Left ventricle myocardium superior (tissue), 1 donor: ENCODE measurements at regions not wholly inside any gene's neighbourhood (a gene's known extent, or its start where the extent isn't known, plus 50 kb on each side); places are given as distances from the start of the nearest gene placed in this dataset.

Experiments
- ATAC-seq: fragments of 200-7000 bp; cut with Tn5 transposase; one replicate; pipeline ENCODE4 v1.9.1; 2020; ENCODE audit warnings: mild to moderate bottlenecking, moderate library complexity
- DNase-seq: peaks from one replicate; pipeline ENCODE4 v3.0.0-alpha.2; 2020
- intact Hi-C: fragments of 100-400 bp; cut with micrococcal nuclease; formaldehyde crosslinking; loops from one replicate; pipeline ENCODE4 v1.11.0; 2022
- donor health status: DM: no; HTN: yes; CAD: no; lungs with severe emphysema.

- DNase-seq (no peak), ATAC-seq (no peak)
- intact Hi-C loops = no loop called here
Measured at GRCh38 chr1:5479876-5480646, 512.2 kb downstream of the NPHP4 start.

DNA sequence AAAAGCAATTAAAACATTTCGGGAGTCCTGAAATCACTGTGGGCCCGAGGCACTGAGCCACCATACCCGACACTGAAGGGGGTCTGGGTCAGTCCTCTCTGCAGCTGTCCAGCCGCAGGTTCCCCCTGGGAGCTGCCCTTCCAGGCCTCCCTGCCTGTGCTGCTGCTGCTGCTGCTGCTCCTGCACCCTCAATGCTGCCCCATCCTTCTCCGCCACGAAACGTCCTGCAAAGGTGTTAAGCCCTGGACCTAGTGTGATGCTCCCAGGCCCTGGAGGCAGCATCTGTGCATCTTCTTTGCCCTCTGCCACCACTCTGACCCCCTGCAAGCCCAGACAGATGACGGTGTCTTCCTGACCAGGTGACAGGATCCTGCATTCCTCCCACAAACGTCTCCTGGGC is 513.3 kb downstream of the NPHP4 start:
- intact Hi-C loops = no loop called here
- ATAC-seq (no peak), DNase-seq (no peak)

DNA sequence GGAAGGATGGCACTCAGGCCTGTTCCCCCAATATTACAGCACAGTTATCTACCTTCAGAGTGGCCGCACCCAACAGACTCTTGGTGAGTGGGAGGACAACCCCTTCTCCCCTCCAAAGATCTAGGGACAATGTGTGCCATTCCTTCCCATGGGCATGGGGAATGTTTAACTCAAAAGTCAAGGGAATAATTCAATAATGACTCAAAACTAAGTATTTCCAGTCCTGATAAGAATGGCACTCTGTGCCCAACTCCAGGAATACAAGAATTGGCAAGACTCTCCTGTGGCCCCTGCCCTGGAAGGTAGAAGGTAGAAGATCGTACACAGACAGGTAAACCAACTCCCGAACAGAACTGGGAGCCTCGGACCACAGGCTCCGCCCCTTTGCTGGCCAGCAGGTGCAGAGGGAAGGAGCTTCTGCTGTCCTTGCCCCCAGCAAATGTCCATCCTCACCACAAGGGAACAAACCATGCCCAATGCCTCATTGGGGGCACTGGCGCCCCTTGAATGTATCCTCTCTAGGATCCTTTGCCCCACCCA is 514.0 kb downstream of the NPHP4 start:
- intact Hi-C loops = no loop called here
- ATAC-seq = no peak
- DNase-seq = no peak

DNA sequence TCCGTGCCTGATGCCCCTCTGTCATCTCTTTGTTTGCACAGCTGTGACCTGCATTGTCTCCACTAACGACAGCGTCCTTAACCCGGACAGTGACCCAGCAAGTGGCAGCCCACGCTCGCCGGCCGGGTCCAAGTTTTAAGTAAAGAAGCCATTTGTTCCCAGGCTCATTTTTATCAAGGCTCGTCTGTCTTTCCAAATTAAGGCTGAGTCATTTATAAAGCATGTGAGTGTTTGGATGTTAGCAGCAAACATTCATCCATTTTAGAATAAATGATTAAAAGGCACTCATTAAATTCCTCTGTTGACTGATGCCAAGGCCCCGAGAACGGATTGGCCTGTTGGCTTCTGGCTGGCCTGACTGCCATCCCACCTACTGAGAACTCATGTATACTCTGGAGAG is 514.5 kb downstream of the NPHP4 start:
- ATAC-seq (no peak), DNase-seq (no peak)
- intact Hi-C loops = no loop called here

GRCh38 chr1:5475572-5475971 is 516.7 kb downstream of the NPHP4 start:
- intact Hi-C loops = no loop called here
- DNase-seq = no peak
- no peak for ATAC-seq

DNA sequence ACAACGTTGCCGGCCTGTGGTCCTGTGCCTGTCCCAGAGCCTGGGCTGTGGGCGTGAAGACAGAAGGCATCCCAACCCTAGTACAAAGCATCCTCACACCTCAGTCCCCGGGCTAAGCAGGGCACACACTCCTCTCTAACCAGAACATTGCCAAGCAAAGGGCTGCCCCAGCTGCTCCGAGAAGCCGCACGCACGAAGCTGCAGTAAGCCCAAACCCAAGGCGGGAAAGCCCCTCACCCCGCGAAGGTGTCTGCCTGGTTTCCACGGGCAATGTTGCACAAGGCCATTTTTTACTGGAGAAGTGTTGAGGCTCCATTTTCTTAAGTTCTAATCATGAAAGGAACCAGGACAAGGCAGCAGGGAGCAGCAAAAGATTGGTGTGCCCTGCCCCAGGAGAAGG is 519.0 kb downstream of the NPHP4 start:
- ATAC-seq = no peak

DNA sequence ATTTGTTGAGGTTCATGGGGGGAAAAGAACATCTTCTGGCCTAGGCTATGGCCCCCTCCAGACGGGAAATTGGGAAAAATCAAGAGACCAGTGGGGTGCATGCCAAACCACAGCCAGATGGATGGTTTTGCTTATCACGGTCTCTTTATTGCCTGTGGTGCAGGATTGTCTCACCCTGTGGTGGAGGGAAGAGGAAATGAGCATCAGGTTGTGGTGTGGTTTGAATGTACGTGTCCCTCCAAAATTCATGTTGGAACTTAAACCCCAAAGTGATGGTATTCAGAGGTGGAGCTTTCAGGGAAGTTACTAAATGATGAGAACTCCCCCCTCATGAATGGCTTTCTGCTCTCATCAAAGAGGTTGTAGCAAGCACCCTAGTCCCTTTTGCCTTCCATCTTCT is 525.7 kb downstream of the NPHP4 start:
- intact Hi-C loops = no loop called here
- ATAC-seq (no peak), DNase-seq (no peak)

More for the DNA sequence above, 519.0 kb downstream of the NPHP4 start:
- intact Hi-C loops = no loop called here
- DNase-seq = no peak

- ATAC-seq (no peak), DNase-seq (no peak)
- intact Hi-C loops = no loop called here
Measured at GRCh38 chr1:5465281-5465711, 526.9 kb downstream of the NPHP4 start.

- DNase-seq = no peak
- intact Hi-C loops = no loop called here
- ATAC-seq = no peak
Measured at GRCh38 chr1:5464366-5464765, 527.9 kb downstream of the NPHP4 start.

DNA sequence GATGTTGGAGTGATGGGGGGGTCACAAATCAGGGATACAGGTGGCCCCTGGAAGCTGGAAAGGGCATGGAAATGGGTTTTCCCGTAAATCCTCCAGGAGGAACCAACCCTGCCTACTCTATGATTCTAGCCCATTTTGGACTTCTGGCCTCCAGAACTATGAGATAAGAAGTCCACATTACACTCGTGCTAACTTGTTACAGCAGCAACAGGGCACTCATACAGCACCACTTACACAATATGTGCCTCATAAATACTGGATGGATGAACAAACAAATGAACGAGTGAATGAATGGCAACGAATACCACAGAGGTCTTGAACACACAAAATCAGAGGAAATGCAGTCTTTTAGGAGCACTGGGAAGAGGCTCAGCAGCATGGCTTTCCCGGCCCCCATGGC is 531.3 kb downstream of the NPHP4 start:
- ATAC-seq (no peak), DNase-seq (no peak)
- intact Hi-C loops = no loop called here

DNA sequence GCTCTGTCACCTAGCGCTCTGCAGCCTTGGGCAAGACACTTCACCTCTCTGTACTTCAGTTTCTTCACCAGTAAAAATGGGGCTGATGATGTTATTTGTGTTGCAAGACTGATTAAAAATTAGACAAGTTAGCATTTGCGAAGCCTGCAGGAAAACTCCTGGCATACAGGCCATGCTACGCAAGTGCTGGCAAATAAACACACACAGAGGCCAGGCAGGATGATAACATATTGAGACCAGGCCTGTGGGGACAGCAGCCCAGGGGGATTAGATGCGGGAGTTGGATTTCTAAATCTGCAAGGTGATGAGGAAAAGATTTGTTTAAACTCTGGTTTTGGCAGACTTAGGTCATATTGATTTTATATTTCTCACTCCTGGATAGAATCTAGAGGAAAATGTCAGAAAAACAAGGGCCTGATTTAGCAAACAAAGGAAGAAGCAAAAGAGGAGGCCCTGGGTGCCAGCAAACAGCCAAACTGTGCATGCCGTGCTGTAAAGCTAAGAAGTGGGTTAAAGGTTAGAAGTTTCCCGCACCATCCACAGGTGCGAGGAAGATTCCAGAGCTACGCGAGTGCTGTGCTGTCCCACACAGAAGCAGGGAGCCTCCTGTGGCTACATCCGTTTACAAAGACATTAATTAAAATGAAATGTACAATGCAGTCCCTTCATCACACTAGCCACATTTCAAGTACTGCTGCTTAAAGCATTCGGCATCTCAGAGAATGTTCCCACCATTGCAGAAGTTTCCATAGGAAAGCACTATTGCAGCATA is 532.2 kb downstream of the NPHP4 start:
- ATAC-seq (no peak), DNase-seq (no peak)
- intact Hi-C loops = no loop called here

GRCh38 chr1:5458248-5458647 is 534.0 kb downstream of the NPHP4 start:
- intact Hi-C loops = no loop called here
- ATAC-seq (no peak), DNase-seq (no peak)

GRCh38 chr1:5456090-5456811 is 536.0 kb downstream of the NPHP4 start:
- ATAC-seq = no peak
- DNase-seq = no peak
- intact Hi-C loops = no loop called here

GRCh38 chr1:5455651-5456050 is 536.6 kb downstream of the NPHP4 start:
- DNase-seq (no peak), ATAC-seq (no peak)
- intact Hi-C loops = no loop called here

- intact Hi-C loops = no loop called here
- DNase-seq = no peak
- no peak for ATAC-seq
Measured at GRCh38 chr1:5455056-5455455, 537.2 kb downstream of the NPHP4 start.

DNA sequence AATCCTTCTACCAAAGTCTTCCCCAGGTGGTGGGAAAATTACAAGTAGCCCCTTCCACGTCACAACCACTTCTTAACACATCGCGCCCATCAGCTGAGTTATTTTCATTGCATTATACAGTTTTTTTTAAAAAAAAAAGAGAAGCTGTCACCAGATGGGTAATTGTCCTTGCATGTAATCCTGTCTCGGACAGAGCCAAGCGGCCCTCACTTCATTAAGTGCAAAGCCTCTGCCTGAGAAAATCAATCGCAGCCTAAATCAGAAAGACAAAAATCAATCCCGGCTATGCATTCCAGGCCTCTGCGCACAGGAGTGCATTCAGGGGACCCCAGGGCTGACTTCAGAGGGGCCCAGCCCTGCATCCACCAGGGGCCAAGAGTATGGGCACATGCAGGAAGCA is 538.9 kb downstream of the NPHP4 start:
- DNase-seq (no peak), ATAC-seq (no peak)

GRCh38 chr1:5451671-5452070 is 540.6 kb downstream of the NPHP4 start:
- intact Hi-C loops = no loop called here
- ATAC-seq (no peak), DNase-seq (no peak)

More for the DNA sequence above, 538.9 kb downstream of the NPHP4 start:
- intact Hi-C loops = no loop called here

GRCh38 chr1:5448486-5448885 is 543.7 kb downstream of the NPHP4 start:
- intact Hi-C loops = no loop called here
- no peak for DNase-seq
- ATAC-seq = no peak

DNA sequence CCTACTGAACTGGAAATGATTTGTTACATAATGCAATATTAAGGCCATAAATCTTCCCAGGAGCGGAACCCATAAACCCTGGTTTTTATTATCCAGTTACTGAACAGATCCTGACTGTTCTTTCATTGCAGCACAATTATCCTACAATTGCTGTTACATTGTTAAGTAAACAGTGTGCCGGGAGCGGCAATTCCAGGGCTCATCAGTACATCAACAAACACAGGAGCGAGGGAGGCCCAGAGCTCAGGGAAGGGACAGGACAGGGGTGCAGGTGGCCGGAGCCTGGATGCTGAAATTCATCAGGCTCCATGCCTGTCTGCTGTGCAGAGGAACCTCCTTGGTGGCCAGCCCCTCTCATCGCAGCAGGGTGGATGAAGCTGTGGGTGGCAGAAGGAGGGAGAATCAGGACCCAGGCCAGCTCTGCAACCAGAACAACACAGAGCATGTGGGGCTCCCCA is 544.7 kb downstream of the NPHP4 start:
- ATAC-seq (no peak), DNase-seq (no peak)
- intact Hi-C loops = no loop called here

GRCh38 chr1:5444396-5444795 is 547.8 kb downstream of the NPHP4 start:
- ATAC-seq (no peak), DNase-seq (no peak)
- intact Hi-C loops = no loop called here
